ENCODE measurements at regions not wholly inside any gene's neighbourhood (a gene's known extent, or its start where the extent isn't known, plus 50 kb on each side); places are given as distances from the start of the nearest gene placed in this dataset.

- TF ChIP-seq, protein P1, sequence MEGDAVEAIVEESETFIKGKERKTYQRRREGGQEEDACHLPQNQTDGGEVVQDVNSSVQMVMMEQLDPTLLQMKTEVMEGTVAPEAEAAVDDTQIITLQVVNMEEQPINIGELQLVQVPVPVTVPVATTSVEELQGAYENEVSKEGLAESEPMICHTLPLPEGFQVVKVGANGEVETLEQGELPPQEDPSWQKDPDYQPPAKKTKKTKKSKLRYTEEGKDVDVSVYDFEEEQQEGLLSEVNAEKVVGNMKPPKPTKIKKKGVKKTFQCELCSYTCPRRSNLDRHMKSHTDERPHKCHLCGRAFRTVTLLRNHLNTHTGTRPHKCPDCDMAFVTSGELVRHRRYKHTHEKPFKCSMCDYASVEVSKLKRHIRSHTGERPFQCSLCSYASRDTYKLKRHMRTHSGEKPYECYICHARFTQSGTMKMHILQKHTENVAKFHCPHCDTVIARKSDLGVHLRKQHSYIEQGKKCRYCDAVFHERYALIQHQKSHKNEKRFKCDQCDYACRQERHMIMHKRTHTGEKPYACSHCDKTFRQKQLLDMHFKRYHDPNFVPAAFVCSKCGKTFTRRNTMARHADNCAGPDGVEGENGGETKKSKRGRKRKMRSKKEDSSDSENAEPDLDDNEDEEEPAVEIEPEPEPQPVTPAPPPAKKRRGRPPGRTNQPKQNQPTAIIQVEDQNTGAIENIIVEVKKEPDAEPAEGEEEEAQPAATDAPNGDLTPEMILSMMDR (IDR thresholded peaks at IDR 0.05), result no peak
- no peak for TF ChIP-seq POLR2A (IDR thresholded peaks at IDR 0.05)
Measured at GRCh38 chr10:7027913-7028808, 382.7 kb downstream of the SFMBT2 start.

All from esophagus squamous epithelium (tissue), 4 donors.